ENCODE measurements at regions not wholly inside any gene's neighbourhood (a gene's known extent, or its start where the extent isn't known, plus 50 kb on each side); places are given as distances from the start of the nearest gene placed in this dataset.

DNA sequence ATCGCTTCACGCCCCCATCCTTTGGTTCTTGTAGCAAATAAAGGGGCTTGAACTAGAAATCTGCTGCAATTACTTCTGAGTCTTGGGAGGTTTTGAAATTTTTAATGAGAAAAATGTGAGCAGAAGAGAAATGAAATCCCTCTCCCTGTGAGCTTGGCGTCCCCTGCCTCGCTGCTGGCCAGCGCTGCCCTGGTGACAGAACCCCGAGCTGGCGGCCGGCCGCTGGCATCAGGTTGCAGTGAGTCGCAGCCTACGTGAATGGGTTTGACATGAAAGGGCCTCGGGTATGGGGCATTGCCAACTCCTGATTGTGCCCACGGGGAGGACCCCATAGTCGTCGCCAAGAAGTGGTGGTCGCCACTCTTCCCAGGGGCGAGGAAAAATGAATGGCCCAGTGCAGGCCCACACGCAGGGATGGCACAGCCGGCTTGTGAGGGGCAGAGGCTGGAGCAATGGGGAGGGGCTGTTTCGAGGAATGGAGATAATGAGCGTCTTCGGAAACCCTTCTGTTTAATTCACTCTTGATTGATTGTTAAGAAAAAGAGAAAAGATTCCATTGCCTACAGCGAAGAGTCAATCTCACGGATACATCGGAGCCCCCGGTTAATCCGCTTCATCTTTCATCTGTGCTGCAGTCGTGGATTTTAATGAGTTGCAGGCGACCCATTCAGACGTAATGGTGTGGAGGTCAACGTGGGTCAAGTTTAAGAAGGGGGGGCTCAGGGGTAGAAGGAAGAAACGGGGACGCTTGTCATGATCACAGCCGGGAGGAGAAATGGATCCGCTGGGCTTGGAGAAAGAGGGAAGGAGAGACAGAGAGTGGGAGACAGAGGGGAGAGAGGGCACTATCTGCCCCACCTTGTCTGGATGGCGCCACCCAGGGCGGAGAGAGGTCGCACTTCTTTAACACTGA, 380.1 kb downstream of the THBS2 start:
- no peak overlapping the region for H3K27ac ChIP-seq
- no peak for TF ChIP-seq ZFX (IDR thresholded peaks at IDR 0.05)
- TF ChIP-seq, protein P1, sequence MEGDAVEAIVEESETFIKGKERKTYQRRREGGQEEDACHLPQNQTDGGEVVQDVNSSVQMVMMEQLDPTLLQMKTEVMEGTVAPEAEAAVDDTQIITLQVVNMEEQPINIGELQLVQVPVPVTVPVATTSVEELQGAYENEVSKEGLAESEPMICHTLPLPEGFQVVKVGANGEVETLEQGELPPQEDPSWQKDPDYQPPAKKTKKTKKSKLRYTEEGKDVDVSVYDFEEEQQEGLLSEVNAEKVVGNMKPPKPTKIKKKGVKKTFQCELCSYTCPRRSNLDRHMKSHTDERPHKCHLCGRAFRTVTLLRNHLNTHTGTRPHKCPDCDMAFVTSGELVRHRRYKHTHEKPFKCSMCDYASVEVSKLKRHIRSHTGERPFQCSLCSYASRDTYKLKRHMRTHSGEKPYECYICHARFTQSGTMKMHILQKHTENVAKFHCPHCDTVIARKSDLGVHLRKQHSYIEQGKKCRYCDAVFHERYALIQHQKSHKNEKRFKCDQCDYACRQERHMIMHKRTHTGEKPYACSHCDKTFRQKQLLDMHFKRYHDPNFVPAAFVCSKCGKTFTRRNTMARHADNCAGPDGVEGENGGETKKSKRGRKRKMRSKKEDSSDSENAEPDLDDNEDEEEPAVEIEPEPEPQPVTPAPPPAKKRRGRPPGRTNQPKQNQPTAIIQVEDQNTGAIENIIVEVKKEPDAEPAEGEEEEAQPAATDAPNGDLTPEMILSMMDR (conservative IDR thresholded peaks at IDR 0.05) = no peak

DNA sequence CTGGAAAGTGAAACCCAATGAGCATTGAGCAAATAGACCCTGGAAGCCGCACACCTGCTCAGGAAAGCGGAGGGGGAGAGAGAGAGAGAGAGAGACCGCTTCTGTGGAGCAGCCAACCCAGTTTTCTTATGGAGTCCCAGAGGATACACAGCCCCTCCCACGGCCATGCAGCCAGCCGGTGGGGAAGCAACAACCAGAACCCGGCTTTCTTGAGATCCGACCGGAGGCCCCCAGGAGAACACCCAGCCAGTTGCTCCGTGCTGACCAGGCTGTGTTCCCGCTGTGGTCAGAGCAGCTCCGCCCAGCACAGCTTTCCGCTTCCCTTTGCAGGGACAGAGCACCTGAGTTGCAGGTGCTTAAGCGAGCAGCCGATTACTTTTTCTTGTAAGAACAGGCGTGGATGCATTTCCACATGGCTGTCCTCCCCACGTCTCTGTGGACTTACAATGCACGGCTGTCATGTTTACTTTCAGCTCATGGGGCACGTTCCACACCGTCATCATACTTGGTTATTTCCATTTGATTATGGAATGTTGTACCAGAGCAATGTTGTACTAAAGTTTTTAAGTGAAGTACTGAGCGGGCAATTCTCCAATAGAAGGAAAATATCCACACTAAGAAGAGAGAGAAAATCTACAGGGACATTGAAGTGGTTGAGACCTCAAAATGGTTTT, 381.9 kb downstream of the THBS2 start:
- TF ChIP-seq, protein P1 (conservative IDR thresholded peaks at IDR 0.05) = no peak
- no peak overlapping the region for H3K27ac ChIP-seq

DNA sequence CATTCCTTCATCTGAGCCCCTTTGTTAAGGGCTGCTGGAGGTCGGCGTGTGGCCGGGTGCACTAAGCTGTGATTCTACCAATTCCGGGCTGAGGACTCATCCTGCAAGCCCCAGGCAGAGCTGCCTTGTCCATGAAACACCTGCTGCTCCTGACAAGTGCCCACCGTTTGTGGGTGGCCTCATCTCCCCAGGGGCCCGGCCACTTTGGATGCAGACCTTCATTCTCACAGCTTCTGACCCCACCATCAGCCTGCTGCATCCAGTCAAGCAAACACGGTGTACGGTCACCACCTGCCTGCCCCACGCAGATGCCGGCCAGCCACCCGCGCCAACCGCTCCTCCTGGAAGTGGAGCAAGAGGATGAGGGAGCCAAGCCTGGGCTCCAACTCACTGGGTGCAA, 382.7 kb downstream of the THBS2 start:
- no peak overlapping the region for H3K27ac ChIP-seq
- TF ChIP-seq ZFX (IDR thresholded peaks at IDR 0.05) = no peak
- TF ChIP-seq, protein P1 (conservative IDR thresholded peaks at IDR 0.05) = no peak

DNA sequence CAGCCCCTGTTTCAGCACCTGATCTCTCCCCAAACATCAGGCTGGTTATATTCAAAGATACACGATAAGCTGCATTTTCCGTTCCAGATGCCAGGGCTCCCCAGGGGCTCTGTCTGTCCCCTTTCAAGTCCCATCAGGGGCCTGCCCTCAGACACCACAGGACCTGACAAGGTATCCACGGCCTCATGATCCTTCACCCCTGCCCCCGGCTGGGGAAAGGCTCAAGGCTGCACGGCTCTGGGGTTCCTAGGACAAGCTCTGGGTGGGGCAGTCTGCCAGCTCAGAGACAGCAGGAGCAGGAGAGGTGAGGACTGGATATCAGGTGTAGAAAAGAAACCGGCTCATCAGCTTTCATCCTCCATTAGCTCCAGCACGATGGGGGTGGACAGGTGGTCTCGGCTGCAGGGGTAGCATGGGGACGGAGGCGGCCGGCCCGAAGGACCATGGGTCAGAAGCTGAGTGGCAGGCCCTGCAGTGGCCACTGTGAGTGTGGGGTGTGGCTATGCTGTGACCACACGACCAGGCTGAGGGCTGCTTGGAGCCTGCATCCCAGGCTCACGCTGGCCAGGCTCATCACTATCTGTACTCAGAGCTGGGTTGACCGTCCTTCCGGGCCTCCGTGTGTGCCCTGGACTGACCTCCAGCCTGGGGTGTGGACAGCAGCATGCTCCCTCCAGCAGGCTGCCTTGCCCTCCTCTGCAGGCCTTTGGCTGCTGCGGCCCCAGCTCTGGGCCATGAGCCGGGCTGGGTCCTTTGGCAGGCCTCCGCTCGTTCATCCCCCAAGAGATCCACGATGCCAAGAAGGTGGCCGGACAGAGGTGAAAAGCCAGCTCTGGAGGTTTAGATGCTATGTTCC, 386.2 kb downstream of the THBS2 start:
- TF ChIP-seq ZFX (IDR thresholded peaks at IDR 0.05) = no peak
- TF ChIP-seq, protein P1 (conservative IDR thresholded peaks at IDR 0.05) = no peak

DNA sequence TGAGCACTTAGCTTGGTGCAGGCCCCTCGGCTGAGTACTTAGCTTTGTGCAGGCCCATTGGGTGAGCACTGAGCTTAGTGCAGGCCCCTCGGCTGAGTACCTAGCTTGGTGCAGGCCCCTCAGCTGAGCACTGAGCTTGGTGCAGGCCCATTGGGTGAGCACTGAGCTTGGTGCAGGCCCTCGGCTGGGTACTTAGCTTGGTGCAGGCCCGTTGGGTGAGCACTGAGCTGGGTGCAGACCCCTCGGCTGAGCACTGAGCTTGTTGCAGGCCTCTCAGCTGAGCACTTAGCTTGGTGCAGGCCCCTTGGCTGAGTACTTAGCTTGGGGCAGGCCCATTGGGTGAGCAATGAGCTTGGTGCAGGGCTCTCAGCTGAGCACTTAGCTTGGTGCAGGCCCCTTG, 387.1 kb downstream of the THBS2 start:
- H3K27ac ChIP-seq = no peak overlapping the region
- no peak for TF ChIP-seq ZFX (IDR thresholded peaks at IDR 0.05)
- TF ChIP-seq, protein P1 (conservative IDR thresholded peaks at IDR 0.05) = no peak

More for the DNA sequence above, 386.2 kb downstream of the THBS2 start:
- H3K27ac ChIP-seq = no peak overlapping the region

DNA sequence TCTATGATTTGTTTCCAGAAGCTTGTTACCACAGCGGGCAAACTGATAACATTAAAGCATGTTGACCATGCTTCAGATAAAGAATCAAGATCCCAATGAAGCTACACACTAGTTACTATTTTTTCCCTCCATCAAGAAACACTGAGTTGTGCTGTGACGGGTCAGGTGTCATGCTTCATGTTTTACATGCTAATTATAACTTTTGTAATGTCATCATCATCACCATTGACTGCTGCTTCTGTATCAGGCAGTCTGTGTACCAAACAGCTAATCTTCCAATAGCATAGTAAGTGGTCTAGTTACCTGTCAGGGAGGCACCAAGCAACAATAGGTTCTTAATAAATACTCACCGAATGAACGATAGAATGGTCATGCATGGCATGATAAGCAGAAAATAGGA, 388.1 kb downstream of the THBS2 start:
- TF ChIP-seq, protein P1 (conservative IDR thresholded peaks at IDR 0.05) = no peak
- TF ChIP-seq ZFX (IDR thresholded peaks at IDR 0.05) = no peak
- no peak overlapping the region for H3K27ac ChIP-seq
